ENCODE measurements at regions not wholly inside any gene's neighbourhood (a gene's known extent, or its start where the extent isn't known, plus 50 kb on each side); places are given as distances from the start of the nearest gene placed in this dataset.
"Not testable (repeated sequence)": the region's sequence is repeated elsewhere in the genome, so short reads cannot be mapped to it uniquely, and the experiment has no call there.

DNA sequence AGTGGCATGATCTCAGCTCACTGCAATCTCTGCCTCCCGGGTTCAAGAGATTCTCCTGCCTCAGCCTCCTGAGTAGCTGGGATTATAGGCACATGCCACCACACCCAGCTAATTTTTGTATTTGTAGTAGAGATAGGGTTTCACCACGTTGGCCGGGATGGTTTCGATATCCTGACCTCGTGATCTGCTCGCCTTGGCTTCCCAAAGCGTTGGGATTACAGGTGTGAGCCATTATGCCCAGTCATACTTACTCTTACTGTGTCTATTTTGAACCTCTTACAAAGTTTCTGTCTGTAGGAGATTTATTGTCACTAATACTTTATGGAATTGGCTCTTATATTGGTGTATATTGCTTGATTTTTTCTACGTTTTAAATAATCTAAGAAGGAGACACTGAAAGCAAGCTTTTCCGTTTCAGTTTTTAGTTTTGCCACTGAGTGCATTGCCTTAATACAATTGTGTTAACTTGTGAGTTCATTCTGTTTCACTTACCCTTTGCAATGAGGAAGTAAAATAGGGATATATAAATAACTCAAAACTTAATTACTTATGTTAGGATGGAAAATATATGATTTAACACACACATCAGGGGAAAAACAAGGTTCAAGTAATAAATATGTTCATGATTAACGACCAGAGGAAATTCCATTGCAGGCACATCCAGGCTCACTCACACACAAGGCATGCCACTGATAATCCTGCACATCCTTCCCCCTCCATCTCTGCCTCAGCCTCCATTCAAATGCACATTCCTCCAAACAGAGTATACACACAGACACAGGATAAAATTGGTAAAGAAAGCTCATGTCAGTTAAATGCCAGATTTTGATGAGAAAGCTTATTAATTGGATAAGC lies 279.3 kb upstream of the RASGRP1 start:
- H3K27me3 ChIP-seq (ENCODE audit: control insufficient read depth, insufficient read depth, low read length), result no peaks in the 10 kb centered on the region
- no peak overlapping the region for H3K4me3 Mint-ChIP-seq
- DNase-seq, result no peak
- no peaks in the 10 kb centered on the region for H3K36me3 Mint-ChIP-seq
- H3K4me1 ChIP-seq (ENCODE audit: control insufficient read depth, insufficient read depth, low read length, poor library complexity, severe bottlenecking), result peaks cover 4% of the 10 kb centered on the region
- no peak overlapping the region for H3K27ac Mint-ChIP-seq
- no peaks in the 10 kb centered on the region for H3K36me3 ChIP-seq (ENCODE audit: control insufficient read depth, insufficient read depth, low read length)
- peaks cover 4 to 36% (median 12%) of the 10 kb centered on the region in 4 donors for H3K4me1 Mint-ChIP-seq
- peaks cover 0 to 1% (median 0%) of the 10 kb centered on the region in 7 donors for H3K9me3 Mint-ChIP-seq
- no peak overlapping the region for H3K27ac ChIP-seq (ENCODE audit: insufficient read depth, low read length, poor library complexity, severe bottlenecking)
- no peak for ATAC-seq (ENCODE audit: low read depth in 2 of 2)
- H3K9me3 ChIP-seq (ENCODE audit: control insufficient read depth in 2 of 2, low read length in 2 of 2), result no peaks in the 10 kb centered on the region
- peaks cover 6% of the 10 kb centered on the region for H3K27me3 Mint-ChIP-seq
- H3K4me3 ChIP-seq (ENCODE audit: low read depth, low read length), result no peak overlapping the region

DNA sequence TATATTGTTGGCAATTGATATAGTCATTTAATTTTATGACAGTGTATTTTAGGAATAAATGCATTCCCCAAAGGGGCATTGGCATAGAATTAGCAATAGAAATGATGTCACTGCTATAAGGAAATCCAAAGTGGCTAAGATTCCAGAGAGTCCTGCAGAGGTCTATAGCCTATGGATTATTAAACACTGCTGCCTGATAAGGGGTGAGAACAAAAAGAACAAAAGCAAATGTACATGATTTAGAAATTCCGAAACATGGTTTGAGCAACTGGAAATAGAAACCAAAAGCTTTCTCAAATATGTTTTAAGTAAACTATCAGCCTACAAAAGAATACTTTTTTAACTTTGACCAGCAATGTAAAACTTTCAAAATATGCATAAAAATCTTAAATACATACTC lies 280.1 kb upstream of the RASGRP1 start:
- no peak overlapping the region for H3K27ac ChIP-seq (ENCODE audit: insufficient read depth, low read length, poor library complexity, severe bottlenecking)
- DNase-seq (no peak), ATAC-seq (ENCODE audit: low read depth in 2 of 2) (no peak)
- Mint-ChIP-seq H3K27me3 (peaks cover 10% of the 10 kb centered on the region), H3K4me1 (peaks cover 5 to 35% (median 13%) of the 10 kb centered on the region in 4 donors), H3K9me3 (peaks cover 0 to 3% (median 0%) of the 10 kb centered on the region in 7 donors), H3K27ac (no peak overlapping the region), H3K4me3 (no peak overlapping the region), H3K36me3 (peaks cover 3% of the 10 kb centered on the region)
- peaks cover 4% of the 10 kb centered on the region for H3K4me1 ChIP-seq (ENCODE audit: control insufficient read depth, insufficient read depth, low read length, poor library complexity, severe bottlenecking)
- H3K36me3 ChIP-seq (ENCODE audit: control insufficient read depth, insufficient read depth, low read length), result no peaks in the 10 kb centered on the region
- H3K27me3 ChIP-seq (ENCODE audit: control insufficient read depth, insufficient read depth, low read length), result no peaks in the 10 kb centered on the region
- no peaks in the 10 kb centered on the region for H3K9me3 ChIP-seq (ENCODE audit: control insufficient read depth in 2 of 2, low read length in 2 of 2)
- H3K4me3 ChIP-seq (ENCODE audit: low read depth, low read length), result no peak overlapping the region

DNA sequence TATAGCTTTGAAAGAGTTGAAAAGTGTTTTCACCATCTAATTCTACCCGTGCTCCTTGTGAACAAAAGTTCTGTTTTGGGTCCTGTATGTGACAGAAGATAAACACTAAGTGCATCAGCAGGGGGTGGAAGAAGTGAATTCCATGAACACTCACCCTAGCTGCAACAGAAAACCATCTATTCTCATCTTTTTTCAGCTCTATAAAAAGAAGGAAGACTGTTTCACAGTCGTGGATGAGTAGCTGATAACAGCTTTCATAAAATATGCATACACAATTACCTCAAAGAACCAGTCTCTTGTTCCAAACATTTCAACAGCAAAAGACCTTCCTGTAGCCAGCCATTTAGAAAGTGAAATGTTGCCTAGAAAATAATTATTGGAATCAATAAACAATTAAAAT lies 281.7 kb upstream of the RASGRP1 start:
- Mint-ChIP-seq H3K27me3 (peaks cover 10% of the 10 kb centered on the region), H3K36me3 (peaks cover 3% of the 10 kb centered on the region), H3K9me3 (peaks cover 0 to 3% (median 0%) of the 10 kb centered on the region in 7 donors), H3K4me3 (no peak overlapping the region), H3K4me1 (peaks cover 0 to 20% (median 11%) of the 10 kb centered on the region in 4 donors), H3K27ac (no peak overlapping the region)
- H3K27me3 ChIP-seq (ENCODE audit: control insufficient read depth, insufficient read depth, low read length), result no peaks in the 10 kb centered on the region
- no peak for ATAC-seq (ENCODE audit: low read depth in 2 of 2)
- no peaks in the 10 kb centered on the region for H3K36me3 ChIP-seq (ENCODE audit: control insufficient read depth, insufficient read depth, low read length)
- H3K27ac ChIP-seq (ENCODE audit: insufficient read depth, low read length, poor library complexity, severe bottlenecking), result no peak overlapping the region
- DNase-seq, result no peak
- H3K4me3 ChIP-seq (ENCODE audit: low read depth, low read length), result no peak overlapping the region
- H3K9me3 ChIP-seq (ENCODE audit: control insufficient read depth in 2 of 2, low read length in 2 of 2), result no peaks in the 10 kb centered on the region
- no peaks in the 10 kb centered on the region for H3K4me1 ChIP-seq (ENCODE audit: control insufficient read depth, insufficient read depth, low read length, poor library complexity, severe bottlenecking)

DNA sequence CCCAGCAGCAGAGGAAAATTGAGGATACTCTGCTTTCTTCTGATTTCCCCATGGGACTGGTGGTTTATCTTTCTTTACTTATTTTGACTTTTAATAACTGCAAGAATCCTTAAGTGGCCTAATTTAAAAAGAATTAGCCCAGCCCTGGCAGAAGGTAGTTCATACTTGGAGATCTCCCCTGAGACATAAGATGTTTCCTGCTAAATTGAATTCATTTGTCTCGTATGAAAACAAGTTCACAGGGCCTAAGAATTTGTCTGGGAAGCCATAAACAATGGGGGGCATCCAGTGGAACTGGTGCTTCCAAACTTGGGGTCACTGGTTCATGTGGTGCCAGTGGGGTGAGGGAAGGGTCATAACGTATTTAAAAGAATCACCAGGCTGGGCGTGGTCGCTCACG lies 283.1 kb upstream of the RASGRP1 start:
- H3K36me3 Mint-ChIP-seq, result peaks cover 3% of the 10 kb centered on the region
- H3K36me3 ChIP-seq (ENCODE audit: control insufficient read depth, insufficient read depth, low read length), result no peaks in the 10 kb centered on the region
- no peak overlapping the region for H3K4me3 Mint-ChIP-seq
- H3K4me1 Mint-ChIP-seq, result peaks cover 0 to 12% (median 8%) of the 10 kb centered on the region in 4 donors
- peaks cover 0 to 3% (median 0%) of the 10 kb centered on the region in 7 donors for H3K9me3 Mint-ChIP-seq
- H3K4me3 ChIP-seq (ENCODE audit: low read depth, low read length), result no peak overlapping the region
- no peaks in the 10 kb centered on the region for H3K4me1 ChIP-seq (ENCODE audit: control insufficient read depth, insufficient read depth, low read length, poor library complexity, severe bottlenecking)
- H3K27ac ChIP-seq (ENCODE audit: insufficient read depth, low read length, poor library complexity, severe bottlenecking), result no peak overlapping the region
- H3K9me3 ChIP-seq (ENCODE audit: control insufficient read depth in 2 of 2, low read length in 2 of 2), result no peaks in the 10 kb centered on the region
- no peak overlapping the region for H3K27ac Mint-ChIP-seq
- no peak for ATAC-seq (ENCODE audit: low read depth in 2 of 2)
- no peak for DNase-seq
- peaks cover 10% of the 10 kb centered on the region for H3K27me3 Mint-ChIP-seq
- H3K27me3 ChIP-seq (ENCODE audit: control insufficient read depth, insufficient read depth, low read length), result no peaks in the 10 kb centered on the region

DNA sequence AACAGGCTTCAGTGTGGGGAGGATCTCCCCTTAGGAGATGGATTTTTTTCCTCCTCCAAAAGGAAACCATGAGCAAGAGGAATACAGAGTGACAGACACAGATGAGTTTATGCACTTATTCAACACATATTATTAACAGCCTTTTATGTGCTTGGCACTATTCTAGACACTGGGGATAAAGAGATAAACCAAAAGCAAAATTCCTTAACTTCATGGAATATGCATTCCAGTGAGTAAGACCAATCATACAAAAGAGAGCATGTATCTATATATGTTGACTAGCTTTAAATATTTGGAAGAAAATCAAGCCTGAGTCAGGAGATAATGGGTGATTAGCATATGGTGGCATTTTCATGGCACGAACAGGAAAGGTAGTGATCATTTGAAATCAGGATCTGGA lies 284.4 kb upstream of the RASGRP1 start:
- peaks cover 3% of the 10 kb centered on the region for H3K36me3 Mint-ChIP-seq

DNA sequence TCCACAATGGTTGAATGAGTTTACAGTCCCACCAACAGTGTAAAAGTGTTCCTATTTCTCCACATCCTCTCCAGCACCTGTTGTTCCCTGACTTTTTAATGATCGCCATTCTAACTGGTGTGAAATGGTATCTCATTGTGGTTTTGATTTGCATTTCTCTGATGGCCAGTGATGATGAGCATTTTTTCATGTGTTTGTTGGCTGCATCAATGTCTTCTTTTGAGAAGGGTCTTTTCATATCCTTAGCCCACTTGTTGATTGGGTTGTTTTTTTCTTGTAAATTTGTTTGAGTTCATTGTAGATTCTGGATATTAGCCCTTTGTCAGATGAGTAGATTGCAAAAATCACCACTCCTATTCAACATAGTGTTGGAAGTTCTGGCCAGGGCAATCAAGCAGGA lies 287.6 kb upstream of the RASGRP1 start:
- ATAC-seq (ENCODE audit: low read depth in 2 of 2); H3K4me3 ChIP-seq (ENCODE audit: low read depth, low read length); H3K4me3 Mint-ChIP-seq; H3K27me3 ChIP-seq (ENCODE audit: control insufficient read depth, insufficient read depth, low read length); H3K27me3 Mint-ChIP-seq; H3K4me1 ChIP-seq (ENCODE audit: control insufficient read depth, insufficient read depth, low read length, poor library complexity, severe bottlenecking); H3K9me3 Mint-ChIP-seq; H3K36me3 Mint-ChIP-seq; H3K36me3 ChIP-seq (ENCODE audit: control insufficient read depth, insufficient read depth, low read length); H3K4me1 Mint-ChIP-seq; H3K9me3 ChIP-seq (ENCODE audit: control insufficient read depth in 2 of 2, low read length in 2 of 2); H3K27ac Mint-ChIP-seq; DNase-seq; H3K27ac ChIP-seq (ENCODE audit: insufficient read depth, low read length, poor library complexity, severe bottlenecking): not testable (repeated sequence)

More for the DNA sequence above, 284.4 kb upstream of the RASGRP1 start:
- H3K4me1 ChIP-seq (ENCODE audit: control insufficient read depth, insufficient read depth, low read length, poor library complexity, severe bottlenecking), result no peaks in the 10 kb centered on the region
- no peaks in the 10 kb centered on the region for H3K9me3 ChIP-seq (ENCODE audit: control insufficient read depth in 2 of 2, low read length in 2 of 2)
- no peak for DNase-seq
- Mint-ChIP-seq H3K9me3 (peaks cover 0 to 3% (median 0%) of the 10 kb centered on the region in 7 donors), H3K4me1 (peaks cover 0 to 8% (median 3%) of the 10 kb centered on the region in 4 donors), H3K27me3 (peaks cover 8% of the 10 kb centered on the region), H3K27ac (no peak overlapping the region), H3K4me3 (peak overlapping the region in 1 of 4 donors; percentile 76)
- H3K4me3 ChIP-seq (ENCODE audit: low read depth, low read length), result no peak overlapping the region
- ATAC-seq (ENCODE audit: low read depth in 2 of 2), result no peak
- no peaks in the 10 kb centered on the region for H3K27me3 ChIP-seq (ENCODE audit: control insufficient read depth, insufficient read depth, low read length)
- H3K36me3 ChIP-seq (ENCODE audit: control insufficient read depth, insufficient read depth, low read length), result no peaks in the 10 kb centered on the region
- no peak overlapping the region for H3K27ac ChIP-seq (ENCODE audit: insufficient read depth, low read length, poor library complexity, severe bottlenecking)

DNA sequence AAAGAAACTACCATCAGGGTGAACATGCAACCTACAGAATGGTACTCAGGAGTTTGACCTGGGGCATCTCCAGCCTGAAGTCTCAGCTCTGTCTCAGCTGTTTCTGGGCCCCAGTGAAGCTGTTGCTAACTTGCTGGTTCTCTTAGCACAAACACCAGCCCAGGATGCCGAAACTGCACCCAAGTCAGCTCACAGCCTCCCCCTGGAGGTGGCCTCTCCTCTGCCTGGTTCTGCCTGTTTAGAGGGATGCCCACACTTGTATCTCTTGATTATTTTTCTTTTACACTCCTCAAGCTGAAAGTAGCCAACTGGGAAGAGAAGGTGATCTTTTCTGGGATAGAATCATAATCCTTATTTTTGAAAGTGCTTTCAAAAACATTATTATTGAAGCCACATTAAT lies 289.0 kb upstream of the RASGRP1 start:
- peaks cover 4% of the 10 kb centered on the region for H3K27me3 Mint-ChIP-seq

DNA sequence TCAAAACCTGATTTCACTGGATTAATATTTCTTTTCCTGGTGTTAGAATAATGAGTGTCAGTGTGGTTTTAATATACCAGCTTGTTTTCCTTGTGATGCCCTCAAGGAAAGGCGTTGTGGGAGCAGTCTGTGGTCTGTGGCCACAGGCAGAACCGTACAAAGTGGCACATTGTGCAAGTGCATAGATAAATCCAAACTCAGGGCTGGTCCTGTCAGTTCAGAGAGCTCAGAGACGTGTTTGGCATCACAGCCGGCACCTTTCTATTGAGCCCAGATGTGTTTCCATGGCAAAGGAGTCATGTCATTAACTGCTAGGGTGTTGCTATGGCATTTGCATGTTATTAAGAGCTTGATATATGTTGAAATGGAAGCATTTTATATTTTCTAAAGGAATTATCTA lies 289.9 kb upstream of the RASGRP1 start:
- no peak overlapping the region for H3K4me3 ChIP-seq (ENCODE audit: low read depth, low read length)
- Mint-ChIP-seq H3K9me3 (no peaks in the 10 kb centered on the region), H3K27ac (no peak overlapping the region), H3K27me3 (no peaks in the 10 kb centered on the region), H3K4me1 (peaks cover 0 to 5% (median 2%) of the 10 kb centered on the region in 4 donors), H3K4me3 (no peak overlapping the region), H3K36me3 (no peaks in the 10 kb centered on the region)
- ATAC-seq (ENCODE audit: low read depth in 2 of 2), result no peak
- H3K9me3 ChIP-seq (ENCODE audit: control insufficient read depth in 2 of 2, low read length in 2 of 2), result no peaks in the 10 kb centered on the region
- H3K27me3 ChIP-seq (ENCODE audit: control insufficient read depth, insufficient read depth, low read length), result no peaks in the 10 kb centered on the region
- H3K36me3 ChIP-seq (ENCODE audit: control insufficient read depth, insufficient read depth, low read length), result no peaks in the 10 kb centered on the region
- no peak for DNase-seq
- H3K4me1 ChIP-seq (ENCODE audit: control insufficient read depth, insufficient read depth, low read length, poor library complexity, severe bottlenecking), result no peaks in the 10 kb centered on the region
- no peak overlapping the region for H3K27ac ChIP-seq (ENCODE audit: insufficient read depth, low read length, poor library complexity, severe bottlenecking)

More for the DNA sequence above, 289.0 kb upstream of the RASGRP1 start:
- Mint-ChIP-seq H3K9me3 (peaks cover 0 to 2% (median 0%) of the 10 kb centered on the region in 7 donors), H3K4me3 (no peak overlapping the region), H3K36me3 (peaks cover 3% of the 10 kb centered on the region), H3K4me1 (peaks cover 0 to 9% (median 6%) of the 10 kb centered on the region in 4 donors), H3K27ac (peak overlapping the region in 1 of 3 donors; percentile 6)
- H3K36me3 ChIP-seq (ENCODE audit: control insufficient read depth, insufficient read depth, low read length), result no peaks in the 10 kb centered on the region
- DNase-seq, result peak; percentile 2 to 39 (median 8)
- H3K9me3 ChIP-seq (ENCODE audit: control insufficient read depth in 2 of 2, low read length in 2 of 2), result no peaks in the 10 kb centered on the region
- H3K27me3 ChIP-seq (ENCODE audit: control insufficient read depth, insufficient read depth, low read length), result no peaks in the 10 kb centered on the region
- no peak overlapping the region for H3K4me3 ChIP-seq (ENCODE audit: low read depth, low read length)
- ATAC-seq (ENCODE audit: low read depth in 2 of 2), result no peak
- no peak overlapping the region for H3K27ac ChIP-seq (ENCODE audit: insufficient read depth, low read length, poor library complexity, severe bottlenecking)
- no peaks in the 10 kb centered on the region for H3K4me1 ChIP-seq (ENCODE audit: control insufficient read depth, insufficient read depth, low read length, poor library complexity, severe bottlenecking)
